GM18951 (cell line): ENCODE measurements at regions not wholly inside any gene's neighbourhood (a gene's known extent, or its start where the extent isn't known, plus 50 kb on each side); places are given as distances from the start of the nearest gene placed in this dataset.

Experiments used
- POLR2A ChIP-seq: IDR thresholded peaks from 4 replicates; pipeline ENCODE4 v1.6.1; 2011; ENCODE audit warnings: mild to moderate bottlenecking; ENCODE audit not compliant: insufficient read length, insufficient read depth; ENCODE audit errors: extremely low read depth
- in situ Hi-C: fragments of 300-500 bp; cut with MboI; formaldehyde crosslinking; loops from one replicate; pipeline ENCODE4 v1.12.0; 2022; ENCODE audit warnings: low sequenced_read_pairs, mixed read lengths, inconsistent platforms; ENCODE audit not compliant: unreplicated experiment

DNA sequence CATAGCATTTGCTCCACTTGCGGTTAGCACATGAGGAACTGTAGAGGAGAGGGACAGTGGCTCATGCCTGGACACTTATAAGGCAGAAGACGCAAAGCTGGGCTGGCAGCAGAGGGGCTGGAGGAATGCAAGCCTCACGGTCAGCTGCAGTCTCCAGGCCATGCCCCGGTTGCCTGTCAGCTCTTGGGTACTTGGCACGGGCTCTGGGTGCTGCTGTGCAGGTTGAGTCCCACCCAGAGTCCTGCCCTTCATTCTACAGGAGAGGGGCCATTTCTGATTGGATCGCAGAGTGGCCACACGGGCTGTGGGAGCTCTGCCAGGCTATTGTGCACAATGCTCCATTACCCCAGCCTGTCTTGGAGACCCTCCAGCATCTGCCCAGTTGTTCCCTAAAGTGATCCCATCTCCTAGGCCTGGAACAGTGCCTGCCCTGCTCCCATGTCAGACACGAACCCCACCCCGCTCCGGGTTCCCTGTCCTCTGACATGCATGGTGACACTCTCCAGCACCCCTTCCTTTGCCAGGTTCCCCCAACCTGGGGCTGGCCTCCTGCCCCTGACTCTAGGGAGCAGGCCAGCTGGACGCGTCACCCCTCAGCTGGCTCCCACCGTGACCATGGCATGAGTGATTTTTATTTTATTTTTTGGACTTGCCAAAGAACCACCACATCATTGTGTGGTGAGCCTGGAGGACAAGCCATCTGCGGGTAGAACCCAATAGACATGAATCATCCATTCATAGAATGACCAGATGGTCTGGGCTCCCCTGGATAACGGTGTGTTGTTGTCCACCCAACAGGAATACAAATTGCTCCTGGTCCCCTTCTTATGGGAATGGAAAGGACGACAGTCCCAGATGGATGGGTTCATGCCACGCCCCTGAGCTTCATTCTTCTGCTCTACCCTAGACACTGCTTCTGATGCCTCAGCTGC lies 51.0 kb upstream of the KLF13 start:
- in situ Hi-C loops = no loop called here
- no peak for TF ChIP-seq POLR2A

DNA sequence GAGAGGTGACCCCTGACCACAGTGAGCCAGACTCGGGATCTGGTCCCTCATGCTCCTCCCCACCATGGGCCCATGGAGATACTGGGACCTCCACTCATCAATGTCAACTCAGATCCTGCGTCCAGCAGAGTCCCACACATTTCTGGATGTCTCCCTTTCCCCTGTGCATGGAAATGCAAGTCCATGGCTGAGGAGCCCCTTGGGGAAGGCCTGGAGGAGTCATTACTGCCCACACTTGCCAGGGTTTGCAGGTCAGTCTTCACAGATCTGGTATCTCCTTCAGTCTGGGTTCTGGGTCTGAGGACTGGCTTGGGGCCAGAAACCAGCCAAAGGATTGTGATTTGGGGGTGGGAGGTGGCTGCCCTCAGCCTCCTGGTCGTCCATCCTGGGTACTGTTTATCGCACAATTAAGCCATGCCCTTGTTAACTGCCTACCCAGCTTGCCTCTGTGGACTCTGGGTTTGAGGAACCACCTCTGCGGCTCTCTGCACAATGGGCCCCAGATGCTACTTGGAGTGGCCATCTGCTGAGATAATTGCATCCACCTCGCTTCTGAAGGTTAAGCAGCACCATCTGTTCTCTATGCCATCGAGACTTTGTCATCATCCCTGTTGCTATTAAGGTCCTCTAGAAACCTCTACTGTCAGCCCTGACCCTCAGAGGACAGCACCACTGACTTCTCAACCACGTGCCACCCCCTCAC lies 49.9 kb upstream of the KLF13 start:
- in situ Hi-C loops = no loop called here
- no peak for TF ChIP-seq POLR2A
